ENCODE measurements at regions not wholly inside any gene's neighbourhood (a gene's known extent, or its start where the extent isn't known, plus 50 kb on each side); places are given as distances from the start of the nearest gene placed in this dataset.
"Not testable (repeated sequence)": the region's sequence is repeated elsewhere in the genome, so short reads cannot be mapped to it uniquely, and the experiment has no call there.

DNA sequence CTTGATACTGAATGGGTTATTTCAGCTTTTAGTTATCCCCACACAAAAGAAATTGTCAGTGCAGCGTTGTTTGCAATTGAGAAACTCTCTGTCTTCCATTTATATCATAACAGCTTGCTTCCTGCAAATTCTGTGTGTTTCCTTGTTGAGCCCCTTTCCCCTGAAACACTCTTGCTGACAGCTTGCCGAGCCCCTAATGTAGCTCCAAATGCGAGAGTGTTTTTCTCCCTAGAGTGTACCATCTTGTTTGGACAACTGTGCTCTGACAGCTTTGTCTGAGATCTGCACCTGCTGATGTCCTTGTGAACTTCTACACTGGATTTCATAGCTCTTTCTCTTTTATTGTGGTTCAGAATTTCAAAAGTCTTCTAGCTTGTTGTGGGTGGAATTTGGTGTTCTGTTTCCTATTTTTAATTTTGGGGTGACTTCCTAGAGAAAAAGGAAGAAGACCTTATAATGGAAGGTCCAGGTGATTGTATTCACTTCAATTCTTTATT lies 343.5 kb downstream of the PDCD6IP start:
- ChIA-PET POLR2A (interaction anchor here (0.6 kb wide), 1 partner anchor 831 kb away, joined by 4 read pairs; no protein-coding TSS in a partner anchor), CTCF (interaction anchor here (0.6 kb wide), 1 partner anchor 1225 kb away, joined by 3 read pairs; no protein-coding TSS in a partner anchor)
- no peak for ATAC-seq
- intact Hi-C loops (cut with DNase I, micrococcal nuclease) = no loop called here
- Mint-ChIP-seq H3K27me3 (no peaks in the 10 kb centered on the region), H3K9me3 (ENCODE audit: low read depth) (no peaks in the 10 kb centered on the region), H3K27ac (no peak overlapping the region), H3K36me3 (ENCODE audit: low read depth) (no peaks in the 10 kb centered on the region), H3K4me1 (no peaks in the 10 kb centered on the region), H3K4me3 (no peak overlapping the region)
- no peak for DNase-seq

DNA sequence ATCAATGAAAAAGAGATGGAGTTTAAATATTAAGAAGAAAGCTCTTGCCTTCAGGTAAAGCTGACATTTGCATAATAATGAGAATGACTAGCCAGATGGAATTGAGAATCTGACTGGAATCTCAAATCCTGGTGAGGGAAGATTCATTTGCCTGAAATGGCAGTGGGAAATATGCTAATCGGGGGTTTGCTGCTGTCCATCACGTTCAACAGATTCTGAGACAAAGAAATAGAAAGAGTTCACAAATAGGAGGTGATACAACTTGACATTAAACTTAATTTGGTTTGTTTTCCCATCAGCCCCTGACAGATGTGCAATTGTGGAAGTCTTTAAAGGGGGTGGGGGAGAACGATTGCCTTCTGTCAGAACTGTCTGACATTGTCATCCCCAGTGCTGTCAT lies 347.4 kb downstream of the PDCD6IP start:
- DNase-seq = no peak
- H3K27me3 Mint-ChIP-seq = no peaks in the 10 kb centered on the region
- ATAC-seq = no peak
- CTCF ChIA-PET = no interaction called here
- intact Hi-C loops (cut with DNase I, micrococcal nuclease) = no loop called here
- H3K9me3 Mint-ChIP-seq (ENCODE audit: low read depth) = no peaks in the 10 kb centered on the region
- H3K36me3 Mint-ChIP-seq (ENCODE audit: low read depth) = no peaks in the 10 kb centered on the region
- H3K4me3 Mint-ChIP-seq = no peak overlapping the region
- H3K27ac Mint-ChIP-seq = peak overlapping the region; percentile 12
- POLR2A ChIA-PET = no interaction called here
- no peaks in the 10 kb centered on the region for H3K4me1 Mint-ChIP-seq

GRCh38 chr3:34146596-34146995 lies 348.2 kb downstream of the PDCD6IP start:
- ChIA-PET POLR2A (no interaction called here), CTCF (no interaction called here)
- no peaks in the 10 kb centered on the region for H3K27me3 Mint-ChIP-seq
- DNase-seq (no peak), ATAC-seq (no peak)
- H3K4me3 Mint-ChIP-seq = no peak overlapping the region
- no peaks in the 10 kb centered on the region for H3K4me1 Mint-ChIP-seq
- no peaks in the 10 kb centered on the region for H3K36me3 Mint-ChIP-seq (ENCODE audit: low read depth)
- intact Hi-C loops (cut with DNase I, micrococcal nuclease) = no loop called here
- no peaks in the 10 kb centered on the region for H3K9me3 Mint-ChIP-seq (ENCODE audit: low read depth)
- no peak overlapping the region for H3K27ac Mint-ChIP-seq

- intact Hi-C loops (cut with DNase I, micrococcal nuclease) = no loop called here
- no peak for ATAC-seq
- Mint-ChIP-seq H3K4me1 (no peaks in the 10 kb centered on the region), H3K36me3 (ENCODE audit: low read depth) (no peaks in the 10 kb centered on the region), H3K9me3 (ENCODE audit: low read depth) (no peaks in the 10 kb centered on the region), H3K27ac (no peak overlapping the region), H3K27me3 (no peaks in the 10 kb centered on the region), H3K4me3 (no peak overlapping the region)
- ChIA-PET POLR2A (interaction anchor here (0.6 kb wide), 1 partner anchor 31 kb away, joined by 5 read pairs; no protein-coding TSS in a partner anchor), CTCF (interaction anchor here (1.5 kb wide), 1 partner anchor 20 kb away, joined by 3 read pairs; no protein-coding TSS in a partner anchor)
- no peak for DNase-seq
Observed at GRCh38 chr3:34150992-34151391, 352.6 kb downstream of the PDCD6IP start.

DNA sequence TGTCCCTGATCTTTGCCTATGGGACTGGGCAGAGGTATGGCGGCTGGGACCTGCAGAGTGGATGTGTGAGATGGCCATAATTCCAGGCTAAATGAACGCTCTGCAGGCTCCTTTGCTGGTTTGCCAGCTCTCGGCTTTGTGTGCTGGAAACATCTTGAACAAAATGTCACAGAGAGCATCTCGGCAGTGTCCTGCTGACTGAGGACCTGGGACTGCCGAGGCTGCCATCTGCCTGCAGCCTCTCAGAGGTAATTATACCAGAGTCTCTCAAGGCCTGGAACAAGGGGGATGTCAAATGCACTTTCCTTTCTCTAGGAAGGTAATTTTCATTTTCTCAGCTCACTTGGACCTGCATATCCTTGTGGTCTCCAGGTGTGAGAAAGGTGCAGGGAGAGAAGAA lies 354.2 kb downstream of the PDCD6IP start:
- Mint-ChIP-seq H3K27ac (no peak overlapping the region), H3K4me1 (no peaks in the 10 kb centered on the region), H3K27me3 (no peaks in the 10 kb centered on the region), H3K9me3 (ENCODE audit: low read depth) (no peaks in the 10 kb centered on the region), H3K4me3 (no peak overlapping the region), H3K36me3 (ENCODE audit: low read depth) (no peaks in the 10 kb centered on the region)
- ChIA-PET POLR2A (no interaction called here), CTCF (no interaction called here)
- no peak for ATAC-seq
- DNase-seq = no peak
- intact Hi-C loops (cut with DNase I, micrococcal nuclease) = no loop called here

- DNase-seq = no peak
- H3K4me1 Mint-ChIP-seq = no peaks in the 10 kb centered on the region
- H3K36me3 Mint-ChIP-seq (ENCODE audit: low read depth) = no peaks in the 10 kb centered on the region
- intact Hi-C loops (cut with DNase I, micrococcal nuclease) = no loop called here
- H3K4me3 Mint-ChIP-seq = no peak overlapping the region
- H3K27ac Mint-ChIP-seq = no peak overlapping the region
- POLR2A ChIA-PET = no interaction called here
- no peaks in the 10 kb centered on the region for H3K9me3 Mint-ChIP-seq (ENCODE audit: low read depth)
- H3K27me3 Mint-ChIP-seq = no peaks in the 10 kb centered on the region
- ATAC-seq = no peak
- CTCF ChIA-PET = no interaction called here
Observed at GRCh38 chr3:34155108-34155507, 356.7 kb downstream of the PDCD6IP start.

GRCh38 chr3:34155666-34156065 lies 357.2 kb downstream of the PDCD6IP start:
- no peaks in the 10 kb centered on the region for H3K36me3 Mint-ChIP-seq (ENCODE audit: low read depth)
- H3K9me3 Mint-ChIP-seq (ENCODE audit: low read depth) = no peaks in the 10 kb centered on the region
- H3K4me1 Mint-ChIP-seq = no peaks in the 10 kb centered on the region
- no peak for DNase-seq
- POLR2A ChIA-PET = no interaction called here
- no peak for ATAC-seq
- no peak overlapping the region for H3K4me3 Mint-ChIP-seq
- no peak overlapping the region for H3K27ac Mint-ChIP-seq
- intact Hi-C loops (cut with DNase I, micrococcal nuclease) = no loop called here
- CTCF ChIA-PET = no interaction called here
- H3K27me3 Mint-ChIP-seq = no peaks in the 10 kb centered on the region

GRCh38 chr3:34157491-34157890 lies 359.1 kb downstream of the PDCD6IP start:
- H3K4me3 Mint-ChIP-seq = no peak overlapping the region
- H3K4me1 Mint-ChIP-seq = no peaks in the 10 kb centered on the region
- H3K27me3 Mint-ChIP-seq = no peaks in the 10 kb centered on the region
- ATAC-seq (no peak), DNase-seq (no peak)
- ChIA-PET POLR2A (no interaction called here), CTCF (no interaction called here)
- intact Hi-C loops (cut with DNase I, micrococcal nuclease) = no loop called here
- H3K27ac Mint-ChIP-seq = no peak overlapping the region
- H3K36me3 Mint-ChIP-seq (ENCODE audit: low read depth) = no peaks in the 10 kb centered on the region
- no peaks in the 10 kb centered on the region for H3K9me3 Mint-ChIP-seq (ENCODE audit: low read depth)

- no peak for ATAC-seq
- H3K9me3 Mint-ChIP-seq (ENCODE audit: low read depth) = no peaks in the 10 kb centered on the region
Observed at GRCh38 chr3:34159613-34160420, 361.4 kb downstream of the PDCD6IP start.

GRCh38 chr3:34169636-34170035 lies 371.2 kb downstream of the PDCD6IP start:
- H3K9me3 Mint-ChIP-seq (ENCODE audit: low read depth); H3K27ac Mint-ChIP-seq; DNase-seq; ATAC-seq; H3K4me1 Mint-ChIP-seq; H3K27me3 Mint-ChIP-seq; intact Hi-C loops (cut with DNase I, micrococcal nuclease); H3K4me3 Mint-ChIP-seq; CTCF ChIA-PET; POLR2A ChIA-PET; H3K36me3 Mint-ChIP-seq (ENCODE audit: low read depth): not testable (repeated sequence)

More at GRCh38 chr3:34159613-34160420, 361.4 kb downstream of the PDCD6IP start:
- H3K4me3 Mint-ChIP-seq = no peak overlapping the region
- CTCF ChIA-PET = interaction anchor here (1.8 kb wide), 1 partner anchor 277 kb away, joined by 4 read pairs; no protein-coding TSS in a partner anchor
- intact Hi-C loops (cut with DNase I, micrococcal nuclease) = no loop called here
- POLR2A ChIA-PET = no interaction called here
- DNase-seq = no peak
- no peaks in the 10 kb centered on the region for H3K27me3 Mint-ChIP-seq
- no peak overlapping the region for H3K27ac Mint-ChIP-seq
- H3K4me1 Mint-ChIP-seq = no peaks in the 10 kb centered on the region
- H3K36me3 Mint-ChIP-seq (ENCODE audit: low read depth) = no peaks in the 10 kb centered on the region

- intact Hi-C loops (cut with DNase I, micrococcal nuclease) = no loop called here
- CTCF ChIA-PET = no interaction called here
- peaks cover 7% of the 10 kb centered on the region for H3K4me1 Mint-ChIP-seq
- no peak overlapping the region for H3K4me3 Mint-ChIP-seq
- no peak for ATAC-seq
- H3K9me3 Mint-ChIP-seq (ENCODE audit: low read depth) = no peaks in the 10 kb centered on the region
- DNase-seq = no peak
- no peaks in the 10 kb centered on the region for H3K36me3 Mint-ChIP-seq (ENCODE audit: low read depth)
- POLR2A ChIA-PET = no interaction called here
- H3K27ac Mint-ChIP-seq = no peak overlapping the region
- H3K27me3 Mint-ChIP-seq = peaks cover 13% of the 10 kb centered on the region
Observed at GRCh38 chr3:34174740-34175139, 376.3 kb downstream of the PDCD6IP start.

DNA sequence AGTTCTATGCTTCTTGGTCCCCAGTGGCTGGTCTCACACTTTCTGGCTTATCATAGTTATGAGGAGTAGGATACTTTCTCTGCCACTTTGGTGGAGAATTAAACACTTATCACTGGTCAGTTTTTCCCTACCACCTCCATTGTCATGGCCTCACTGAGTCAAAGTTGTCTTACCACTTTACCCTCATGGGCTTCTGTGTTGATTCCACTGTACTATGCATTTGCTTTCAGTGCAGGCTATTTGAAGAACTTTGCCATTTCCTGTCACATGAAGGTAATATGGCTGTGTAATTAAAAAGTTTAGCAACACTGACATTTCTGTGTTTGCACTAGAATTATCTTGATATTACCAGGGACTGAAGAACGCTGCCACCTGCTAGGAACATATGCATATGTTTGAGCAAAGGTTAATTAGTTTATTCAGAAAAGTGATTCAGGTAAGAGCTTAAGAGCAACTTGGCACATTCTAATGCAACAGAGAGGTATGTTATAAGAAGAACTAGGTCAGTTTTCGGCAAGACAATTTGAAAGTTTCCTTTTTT lies 377.3 kb downstream of the PDCD6IP start:
- no peak overlapping the region for H3K27ac Mint-ChIP-seq
- POLR2A ChIA-PET = no interaction called here
- peaks cover 13% of the 10 kb centered on the region for H3K27me3 Mint-ChIP-seq
- no peaks in the 10 kb centered on the region for H3K9me3 Mint-ChIP-seq (ENCODE audit: low read depth)
- ATAC-seq (no peak), DNase-seq (no peak)
- intact Hi-C loops (cut with DNase I, micrococcal nuclease) = no loop called here
- peaks cover 7% of the 10 kb centered on the region for H3K4me1 Mint-ChIP-seq
- no peaks in the 10 kb centered on the region for H3K36me3 Mint-ChIP-seq (ENCODE audit: low read depth)
- CTCF ChIA-PET = no interaction called here
- no peak overlapping the region for H3K4me3 Mint-ChIP-seq
